HG02981 (cell line): ENCODE measurements at regions not wholly inside any gene's neighbourhood (a gene's known extent, or its start where the extent isn't known, plus 50 kb on each side); places are given as distances from the start of the nearest gene placed in this dataset.
"Not testable (repeated sequence)": the region's sequence is repeated elsewhere in the genome, so short reads cannot be mapped to it uniquely, and the experiment has no call there.

ENCODE experiments used
- ATAC-seq: cut with Tn5 transposase; IDR thresholded peaks from one replicate; pipeline ENCODE4 v1.9.1; 2021; ENCODE audit warnings: mild to moderate bottlenecking, moderate library complexity; ENCODE audit not compliant: unreplicated experiment

GRCh38 chr7:153584132-153584531 lies 468.1 kb upstream of the DPP6 start:
- no peak for ATAC-seq

GRCh38 chr7:153588586-153588985 lies 463.6 kb upstream of the DPP6 start:
- ATAC-seq = no peak

GRCh38 chr7:153590136-153590535 lies 462.1 kb upstream of the DPP6 start:
- no peak for ATAC-seq

GRCh38 chr7:153590571-153590970 lies 461.6 kb upstream of the DPP6 start:
- ATAC-seq = no peak

- ATAC-seq = no peak
These were observed 444.8 kb upstream of the DPP6 start for GRCh38 chr7:153607354-153607753.

GRCh38 chr7:153616711-153617325 lies 435.4 kb upstream of the DPP6 start:
- ATAC-seq = no peak

- no peak for ATAC-seq
These were observed 424.9 kb upstream of the DPP6 start for GRCh38 chr7:153627323-153627722.

- no peak for ATAC-seq
These were observed 423.8 kb upstream of the DPP6 start for GRCh38 chr7:153628406-153628805.

- no peak for ATAC-seq
These were observed 423.4 kb upstream of the DPP6 start for GRCh38 chr7:153628825-153629224.

- ATAC-seq = no peak
These were observed 413.3 kb upstream of the DPP6 start for GRCh38 chr7:153638821-153639435.

GRCh38 chr7:153640586-153640985 lies 411.6 kb upstream of the DPP6 start:
- no peak for ATAC-seq

- ATAC-seq = no peak
These were observed 411.0 kb upstream of the DPP6 start for GRCh38 chr7:153641199-153641598.

- ATAC-seq = no peak
These were observed 409.2 kb upstream of the DPP6 start for GRCh38 chr7:153642989-153643388.

GRCh38 chr7:153657182-153657800 lies 394.9 kb upstream of the DPP6 start:
- no peak for ATAC-seq

- no peak for ATAC-seq
These were observed 377.1 kb upstream of the DPP6 start for GRCh38 chr7:153675131-153675530.

GRCh38 chr7:153682628-153683027 lies 369.6 kb upstream of the DPP6 start:
- no peak for ATAC-seq

GRCh38 chr7:153696242-153696641 lies 356.0 kb upstream of the DPP6 start:
- no peak for ATAC-seq

GRCh38 chr7:153698046-153698445 lies 354.2 kb upstream of the DPP6 start:
- ATAC-seq = no peak

GRCh38 chr7:153701678-153702077 lies 350.5 kb upstream of the DPP6 start:
- ATAC-seq = no peak

- ATAC-seq = not testable (repeated sequence)
These were observed 328.3 kb upstream of the DPP6 start for GRCh38 chr7:153723892-153724291.

- ATAC-seq = not testable (repeated sequence)
These were observed 320.7 kb upstream of the DPP6 start for GRCh38 chr7:153731504-153731903.

GRCh38 chr7:153743434-153743833 lies 308.8 kb upstream of the DPP6 start:
- ATAC-seq = not testable (repeated sequence)
